K562 (cell line): ENCODE measurements at regions not wholly inside any gene's neighbourhood (a gene's known extent, or its start where the extent isn't known, plus 50 kb on each side); places are given as distances from the start of the nearest gene placed in this dataset.
A peak's percentile ranks its signal among the peaks of the same experiment; 100 is the strongest.

Experiments
- ATAC-seq: fragments of 200-7000 bp; cut with Tn5 transposase; 3 replicates; pipeline ENCODE4 v1.9.1; 2020; ENCODE audit warnings: moderate library complexity
- BruUV-seq: library from RNA; stranded (reverse); fragments of 400-500 nt; replicated peaks from 2 replicates; lab custom pipeline; 2021; lab: Mats Ljungman, UMichigan
- CTCF ChIA-PET: fragments of 300-600 bp; formaldehyde crosslinking; extraction: SDS; loops from one replicate; lab custom pipeline; 2021; ENCODE audit warnings: low intra/inter-chr PET ratio; lab: Yijun Ruan, JAX
- POLR2A ChIA-PET: fragments of 300-600, 350-650 bp; sonication (Branson Sonifier 250); formaldehyde crosslinking; extraction: SDS; loops from one replicate; lab custom pipeline; 2021; ENCODE audit warnings: antibody characterized with exemption, inconsistent platforms; lab: Yijun Ruan, JAX
- DNase-seq, 4 experiments: peaks; one replicate each; pipeline versions ENCODE4 v3.0.0 to v3.0.0-alpha.2; 2011 to 2018; ENCODE audit warnings: low spot score in 3 of 4, mixed read lengths in 3 of 4; ENCODE audit errors: extremely low read depth in 1 of 4
- FAIRE-seq: peaks from 2 replicates; lab custom pipeline; 2011; peaks lifted over from hg19 to GRCh38; lab: Jason Lieb, UNC
- H2AFZ ChIP-seq: 2 replicates; pipeline ENCODE4 v1.6.0; 2011; ENCODE audit warnings: low read depth, low read length, control low read depth, inconsistent platforms
- H3K27ac ChIP-seq: fragments of 200-600 bp; 3 replicates; pipeline ENCODE4 v1.8.0; 2011; ENCODE audit warnings: low read depth, mild to moderate bottlenecking, control low read depth, inconsistent platforms, low read length, moderate library complexity, mixed read lengths; ENCODE audit errors: extremely low read depth
- H3K27me3 ChIP-seq, 2 experiments: fragments of 300-600 bp in 1 of 2; 2 replicates in 1 of 2; 3 replicates in 1 of 2; pipeline versions ENCODE4 v1.6.0 to v1.8.0; 2011; ENCODE audit warnings: inconsistent platforms in 2 of 2, low read length in 2 of 2, mild to moderate bottlenecking in 1 of 2, mixed read lengths in 1 of 2, moderate library complexity in 1 of 2; ENCODE audit not compliant: control insufficient read depth in 2 of 2, insufficient read depth in 2 of 2
- H3K36me3 ChIP-seq: fragments of 300-600 bp; 3 replicates; pipeline ENCODE4 v1.8.0; 2011; ENCODE audit warnings: mild to moderate bottlenecking, low read length, inconsistent platforms; ENCODE audit not compliant: control insufficient read depth, insufficient read depth
- H3K4me1 ChIP-seq, 2 experiments: fragments of 200-600 bp in 1 of 2; replicated peaks in 1 of 2; 2 replicates in 1 of 2; 3 replicates in 1 of 2; pipeline versions ENCODE4 v1.5.1 to v1.8.0; 2011; ENCODE audit warnings: inconsistent platforms in 2 of 2, low read length in 2 of 2, mild to moderate bottlenecking in 1 of 2, mixed read lengths in 1 of 2, moderate library complexity in 1 of 2; ENCODE audit not compliant: control insufficient read depth in 2 of 2, insufficient read depth in 2 of 2
- H3K4me2 ChIP-seq: 2 replicates; pipeline ENCODE4 v1.6.1; 2011; ENCODE audit warnings: low read length, control low read depth, inconsistent platforms, mixed read lengths; ENCODE audit not compliant: insufficient read depth
- H3K4me3 ChIP-seq: fragments of 200-600 bp; sonication (generic), shearing (Covaris generic); 2 replicates; pipeline ENCODE4 v1.5.1; 2016; ENCODE audit warnings: control low read depth, inconsistent platforms
- H3K79me2 ChIP-seq: fragments of 200-600 bp; 3 replicates; pipeline ENCODE4 v1.8.0; 2011; ENCODE audit warnings: low read length, inconsistent platforms; ENCODE audit not compliant: control insufficient read depth, insufficient read depth
- H3K9ac ChIP-seq, 2 experiments: 2 replicates each; pipeline versions ENCODE4 v1.6.0 to v1.6.1; 2011; ENCODE audit warnings: low read depth in 2 of 2, low read length in 2 of 2, control low read depth in 1 of 2, inconsistent platforms in 1 of 2, mild to moderate bottlenecking in 1 of 2, mixed read lengths in 1 of 2; ENCODE audit not compliant: insufficient read depth in 1 of 2
- H3K9me1 ChIP-seq: one replicate; pipeline ENCODE4 v1.6.0; 2011; ENCODE audit warnings: inconsistent platforms, mild to moderate bottlenecking, low read length, moderate library complexity; ENCODE audit not compliant: control insufficient read depth, insufficient read depth
- H3K9me3 ChIP-seq: replicated peaks from 2 replicates; pipeline ENCODE4 v1.5.1; 2011; ENCODE audit warnings: low read depth, low read length, inconsistent platforms; ENCODE audit not compliant: control insufficient read depth, insufficient read depth
- H4K20me1 ChIP-seq: replicated peaks from 2 replicates; pipeline ENCODE4 v1.6.1; 2011; ENCODE audit warnings: low read length, inconsistent platforms, mixed read lengths; ENCODE audit not compliant: control insufficient read depth, insufficient read depth
- CBX3 ChIP-seq, 2 experiments: IDR thresholded peaks; 1 replicate in 1 of 2; 2 replicates in 1 of 2; pipeline ENCODE4 v1.6.1; 2012; ENCODE audit warnings: inconsistent platforms in 2 of 2, low read length in 2 of 2, borderline replicate concordance in 1 of 2, control low read depth in 1 of 2
- CBX5 ChIP-seq: IDR thresholded peaks from 2 replicates; pipeline ENCODE4 v1.6.1; 2014; ENCODE audit warnings: low read depth, borderline replicate concordance
- CREB5 ChIP-seq: fragments of 250-450 bp; sonication (Bioruptor Pico); IDR thresholded peaks from 2 replicates; pipeline ENCODE4 v1.5.0; 2020; ENCODE audit warnings: mild to moderate bottlenecking
- ESRRA ChIP-seq: fragments of 450-650 bp; IDR thresholded peaks from 2 replicates; pipeline ENCODE4 v1.6.1; 2014; ENCODE audit warnings: low read depth, mild to moderate bottlenecking, moderate library complexity, borderline replicate concordance
- HNRNPLL ChIP-seq: fragments of 200-400 bp; formaldehyde crosslinking; IDR thresholded peaks from 2 replicates; pipeline ENCODE4 v1.6.1; 2017; ENCODE audit warnings: low read length, low read depth, mild to moderate bottlenecking; ENCODE audit not compliant: poor library complexity, severe bottlenecking
- JUN ChIP-seq, 2 experiments: sonication (generic) in 1 of 2; formaldehyde crosslinking in 1 of 2; IDR thresholded peaks; 2 replicates each; pipeline versions ENCODE4 v1.6.1 to v1.8.0; 2012 to 2022; ENCODE audit warnings: borderline replicate concordance in 2 of 2, mild to moderate bottlenecking in 2 of 2, improper control_type of control experiment in 1 of 2, low read depth in 1 of 2, low read length in 1 of 2, missing genetic modification reagents in 1 of 2
- KAT7 ChIP-seq: sonication (generic); formaldehyde crosslinking; IDR thresholded peaks from 2 replicates; pipeline ENCODE4 v1.8.0; 2022; ENCODE audit warnings: missing genetic modification reagents, mild to moderate bottlenecking, borderline replicate concordance
- RBM39 ChIP-seq: fragments of 200-400 bp; formaldehyde crosslinking; optimal IDR thresholded peaks from 2 replicates; pipeline ENCODE3; 2018; ENCODE audit warnings: low read depth, low read length
- SAFB ChIP-seq: fragments of 200-400 bp; formaldehyde crosslinking; IDR thresholded peaks from 2 replicates; pipeline ENCODE4 v1.6.1; 2017; ENCODE audit warnings: low read depth, low read length, borderline replicate concordance
- SMC3 ChIP-seq: conservative IDR thresholded peaks from 2 replicates; pipeline ENCODE4 v1.6.1; 2011; ENCODE audit warnings: low read depth, low read length, improper control_type of control experiment; ENCODE audit not compliant: insufficient read depth
- THAP7 ChIP-seq: fragments of 250-450 bp; sonication (Bioruptor Pico); IDR thresholded peaks from 2 replicates; pipeline ENCODE4 v1.5.0; 2021
- ZFP1 ChIP-seq: fragments of 450-650 bp; formaldehyde crosslinking; IDR thresholded peaks from 2 replicates; pipeline ENCODE4 v1.4.0; 2020; ENCODE audit warnings: mild to moderate bottlenecking, mixed read lengths
- ZFP36 ChIP-seq: fragments of 150-350 bp; IDR thresholded peaks from 2 replicates; pipeline ENCODE4 v1.6.1; 2018; ENCODE audit warnings: low read length, low read depth; ENCODE audit not compliant: partially characterized antibody
- ZNF280B ChIP-seq: fragments of 250-450 bp; sonication (Bioruptor Pico); IDR thresholded peaks from 2 replicates; pipeline ENCODE4 v1.5.1; 2021; ENCODE audit warnings: mild to moderate bottlenecking
- ZNF445 ChIP-seq: fragments of 250-450 bp; sonication (Bioruptor Pico); IDR thresholded peaks from 2 replicates; pipeline ENCODE4 v1.4.0; 2020; ENCODE audit warnings: low read depth, mild to moderate bottlenecking, moderate library complexity
- ZNF766 ChIP-seq: fragments of 200-800 bp; sonication (Bioruptor generic); conservative IDR thresholded peaks from 2 replicates; pipeline ENCODE4 v1.6.1; 2016; ENCODE audit warnings: missing genetic modification characterization, missing compliant biosample characterization
- ZNF780A ChIP-seq: fragments of 250-450 bp; sonication (Bioruptor Pico); IDR thresholded peaks from 2 replicates; pipeline ENCODE4 v1.5.0; 2021; ENCODE audit warnings: mild to moderate bottlenecking
- WGBS: fragments of 100-300 bp; shearing (Covaris generic); methylation state at CpG from one replicate; pipeline ENCODE4 v1.1.6; 2016; ENCODE audit warnings: low coverage, mixed read lengths; ENCODE audit not compliant: insufficient coverage; ENCODE audit errors: missing lambda C conversion rate; 5-methylcytosine and 5-hydroxymethylcytosine counted together
- in situ Hi-C: fragments of 300-500 bp; cut with MboI; formaldehyde crosslinking; loops from 4 replicates; pipeline ENCODE4 v1.15.0; 2018; ENCODE audit warnings: inconsistent platforms, mixed read lengths
- intact Hi-C: fragments of 100-400 bp; cut with micrococcal nuclease; formaldehyde crosslinking; loops from 2 replicates; pipeline ENCODE4 v1.14.2; 2022

- in situ Hi-C loops (loop anchor here (25.0 kb wide), 1 partner anchor 744 kb away; no protein-coding TSS in a partner anchor), intact Hi-C loops (no loop called here)
- H3K4me1 ChIP-seq = no peaks in the 10 kb centered on the region; a peak in 1 of 5 replicates
- ATAC-seq (peak; percentile 56; the same call in 2 of the 3 replicates), DNase-seq (no peak), FAIRE-seq (no peak)
- no peaks in the 10 kb centered on the region for H3K36me3 ChIP-seq
- ChIA-PET POLR2A (no interaction called here), CTCF (no interaction called here)
- no peaks in the 10 kb centered on the region for H3K9me1 ChIP-seq
- no peak overlapping the region for H2AFZ ChIP-seq
- no peak overlapping the region for H3K27ac ChIP-seq
- no TSS peak for BruUV-seq
- H3K9ac ChIP-seq = no peak overlapping the region
- no peak overlapping the region for H3K4me3 ChIP-seq
- H3K9me3 ChIP-seq = no peaks in the 10 kb centered on the region
- H4K20me1 ChIP-seq = no peaks in the 10 kb centered on the region
- H3K27me3 ChIP-seq = no peaks in the 10 kb centered on the region
- WGBS = 4% methylated on average over 10 of the region's 10 CpGs
- H3K4me2 ChIP-seq = no peak overlapping the region
- no peaks in the 10 kb centered on the region for H3K79me2 ChIP-seq
- 0 out of 2 replicates have a peak, but pooled peaks have one; percentile 20 for TF ChIP-seq ESRRA
- TF ChIP-seq SMC3 = no peak
- TF ChIP-seq CBX5 = peak; percentile 77; the same call in 1 of the 2 replicates
- TF ChIP-seq RBM39 = no peak
- TF ChIP-seq CREB5 (CRISPR knock-in tag) = no peak
- peak; percentile 89; the same call in 1 of the 2 replicates for TF ChIP-seq ZNF780A (CRISPR knock-in tag)
- TF ChIP-seq JUN (IDR thresholded peaks at IDR 0.05; ENCODE audit: borderline replicate concordance, low read depth, low read length) = 0 out of 2 replicates have a peak, but pooled peaks have one; percentile 2
- no peak for TF ChIP-seq JUN (CRISPR knock-in tag; IDR thresholded peaks at IDR 0.05; ENCODE audit: borderline replicate concordance)
- no peak for TF ChIP-seq THAP7 (CRISPR knock-in tag)
- peak; percentile 83 for TF ChIP-seq ZFP36
- peak in 1 of 2 experiments; percentile 88; a peak in 1 of 3 replicates for TF ChIP-seq CBX3 (IDR thresholded peaks at IDR 0.05; ENCODE audit: borderline replicate concordance in 1 of 2, low read length in 2 of 2)
- TF ChIP-seq ZNF445 (CRISPR knock-in tag) = 0 out of 2 replicates have a peak, but pooled peaks have one; percentile 45
- 0 out of 2 replicates have a peak, but pooled peaks have one; percentile 70 for TF ChIP-seq ZNF280B
- TF ChIP-seq ZNF766 (CRISPR knock-in tag) = no peak
- 0 out of 2 replicates have a peak, but pooled peaks have one; percentile 26 for TF ChIP-seq ZFP1 (CRISPR knock-in tag)
- TF ChIP-seq KAT7 (CRISPR knock-in tag) = no peak
- TF ChIP-seq HNRNPLL = no peak
- no peak for TF ChIP-seq SAFB
These were observed 135.3 kb upstream of the FAM3C start for GRCh38 chr7:121531175-121532070.
